Astrocyte (in vitro differentiated cells and primary cell): ENCODE measurements at regions not wholly inside any gene's neighbourhood (a gene's known extent, or its start where the extent isn't known, plus 50 kb on each side); places are given as distances from the start of the nearest gene placed in this dataset.

Experiments used
- DNase-seq: peaks from one replicate; pipeline ENCODE4 v3.0.0-alpha.2; 2010; ENCODE audit warnings: low read depth
- FAIRE-seq: peaks from 2 replicates; lab custom pipeline; 2011; peaks lifted over from hg19 to GRCh38; lab: Jason Lieb, UNC
- H2AFZ ChIP-seq: 2 replicates; pipeline ENCODE4 v1.6.0; 2012; ENCODE audit warnings: low read depth, low read length, inconsistent platforms
- H3K27ac ChIP-seq: 2 replicates; pipeline ENCODE4 v1.5.1; 2011; ENCODE audit warnings: low read depth, low read length, inconsistent platforms
- H3K27me3 ChIP-seq: 2 replicates; pipeline ENCODE4 v1.6.0; 2011; ENCODE audit warnings: low read length, inconsistent platforms; ENCODE audit not compliant: insufficient read depth
- H3K36me3 ChIP-seq: 2 replicates; pipeline ENCODE4 v1.5.1; 2011; ENCODE audit warnings: low read length, inconsistent platforms; ENCODE audit not compliant: insufficient read depth
- H3K4me1 ChIP-seq: 2 replicates; pipeline ENCODE4 v1.5.1; 2011; ENCODE audit warnings: low read length, inconsistent platforms; ENCODE audit not compliant: insufficient read depth
- H3K4me2 ChIP-seq: 2 replicates; pipeline ENCODE4 v1.6.0; 2012; ENCODE audit warnings: low read length, inconsistent platforms
- H3K4me3 ChIP-seq: 2 replicates; pipeline ENCODE4 v1.5.1; 2011; ENCODE audit warnings: low read depth, mild to moderate bottlenecking, low read length, inconsistent platforms; ENCODE audit not compliant: insufficient read depth
- H3K79me2 ChIP-seq: 2 replicates; pipeline ENCODE4 v1.6.0; 2012; ENCODE audit warnings: mild to moderate bottlenecking, low read length, inconsistent platforms; ENCODE audit not compliant: insufficient read depth
- H3K9ac ChIP-seq: 2 replicates; pipeline ENCODE4 v1.6.0; 2012; ENCODE audit warnings: mild to moderate bottlenecking, low read length, inconsistent platforms
- H3K9me3 ChIP-seq: 2 replicates; pipeline ENCODE4 v1.5.1; 2012; ENCODE audit warnings: low read depth, mild to moderate bottlenecking, low read length, inconsistent platforms; ENCODE audit not compliant: insufficient read depth
- H4K20me1 ChIP-seq: 2 replicates; pipeline ENCODE4 v1.6.0; 2012; ENCODE audit warnings: low read length, inconsistent platforms; ENCODE audit not compliant: insufficient read depth
- H3K27ac Mint-ChIP-seq: one replicate; pipeline ENCODE4 v1.8.0; 2021; ENCODE audit warnings: mild to moderate bottlenecking, mixed read lengths; ENCODE audit not compliant: unreplicated experiment
- H3K27me3 Mint-ChIP-seq: one replicate; pipeline ENCODE4 v1.8.0; 2021; ENCODE audit warnings: low read depth, mixed read lengths; ENCODE audit not compliant: unreplicated experiment
- H3K36me3 Mint-ChIP-seq: one replicate; pipeline ENCODE4 v1.8.0; 2021; ENCODE audit warnings: low read depth, mixed read lengths; ENCODE audit not compliant: unreplicated experiment
- H3K4me1 Mint-ChIP-seq: one replicate; pipeline ENCODE4 v1.8.0; 2021; ENCODE audit warnings: low read depth, mixed read lengths; ENCODE audit not compliant: unreplicated experiment
- H3K4me3 Mint-ChIP-seq: one replicate; pipeline ENCODE4 v1.8.0; 2021; ENCODE audit warnings: mild to moderate bottlenecking, moderate library complexity, mixed read lengths; ENCODE audit not compliant: unreplicated experiment
- H3K9me3 Mint-ChIP-seq: one replicate; pipeline ENCODE4 v1.8.0; 2021; ENCODE audit warnings: mild to moderate bottlenecking, mixed read lengths; ENCODE audit not compliant: unreplicated experiment
- EZH2 ChIP-seq: IDR thresholded peaks from 2 replicates; pipeline ENCODE4 v1.6.1; 2012; ENCODE audit warnings: mild to moderate bottlenecking, low read length, inconsistent platforms; ENCODE audit not compliant: insufficient read depth
- TF ChIP-seq, protein P1 (sequence below): IDR thresholded peaks from 2 replicates; pipeline ENCODE4 v1.5.1; 2011; ENCODE audit warnings: low read depth, mild to moderate bottlenecking, inconsistent platforms, low read length, moderate library complexity; ENCODE audit not compliant: insufficient read depth

DNA sequence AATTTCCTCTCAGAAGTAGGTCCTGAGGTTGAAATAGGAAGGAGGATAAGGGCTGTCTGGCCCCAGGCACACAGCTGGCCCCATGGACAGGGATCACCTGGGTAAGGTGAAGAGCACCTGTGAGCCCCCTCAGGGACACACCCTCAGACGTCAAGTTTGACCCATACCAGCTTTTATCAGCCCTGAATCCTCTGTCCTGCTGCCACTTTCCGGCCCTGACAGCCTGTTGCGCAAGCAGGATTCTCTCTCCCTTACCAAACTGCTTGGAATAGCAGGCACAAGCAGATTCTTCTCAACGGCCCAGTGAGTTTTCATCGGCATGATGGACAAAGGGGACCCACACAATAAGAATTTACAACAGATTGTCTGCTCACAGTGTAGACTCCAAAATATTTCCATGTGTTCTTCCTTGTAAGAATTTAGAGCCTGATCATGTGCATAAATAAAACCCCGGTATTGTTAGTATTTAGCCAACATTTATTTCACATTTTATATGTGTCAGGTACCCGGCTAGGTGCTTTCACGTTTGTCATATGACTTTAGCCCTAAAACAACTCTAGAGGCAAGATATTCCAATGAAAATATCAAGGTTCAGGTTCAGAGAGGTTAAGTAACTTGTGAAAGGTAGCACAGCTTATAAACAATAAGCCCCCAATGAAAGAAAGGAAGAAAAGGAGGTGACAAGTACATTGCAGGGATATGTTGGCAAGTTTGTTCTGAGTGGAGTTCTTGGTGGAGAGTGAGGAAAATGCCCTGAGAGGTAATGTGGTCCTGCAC is 107.2 kb upstream of the KIT start:
- FAIRE-seq: no peak
- Histone ChIP-seq H3K36me3 (no peaks in the 10 kb centered on the region), H3K27me3 (no peaks in the 10 kb centered on the region), H3K9me3 (no peaks in the 10 kb centered on the region), H3K4me3 (no peak overlapping the region), H3K9ac (no peak overlapping the region), H2AFZ (no peak overlapping the region), H3K4me2 (no peak overlapping the region), H3K4me1 (peaks cover 7% of the 10 kb centered on the region), H3K79me2 (no peaks in the 10 kb centered on the region), H4K20me1 (no peaks in the 10 kb centered on the region), H3K27ac (no peak overlapping the region)
- no peak for TF ChIP-seq EZH2
- TF ChIP-seq, protein P1, sequence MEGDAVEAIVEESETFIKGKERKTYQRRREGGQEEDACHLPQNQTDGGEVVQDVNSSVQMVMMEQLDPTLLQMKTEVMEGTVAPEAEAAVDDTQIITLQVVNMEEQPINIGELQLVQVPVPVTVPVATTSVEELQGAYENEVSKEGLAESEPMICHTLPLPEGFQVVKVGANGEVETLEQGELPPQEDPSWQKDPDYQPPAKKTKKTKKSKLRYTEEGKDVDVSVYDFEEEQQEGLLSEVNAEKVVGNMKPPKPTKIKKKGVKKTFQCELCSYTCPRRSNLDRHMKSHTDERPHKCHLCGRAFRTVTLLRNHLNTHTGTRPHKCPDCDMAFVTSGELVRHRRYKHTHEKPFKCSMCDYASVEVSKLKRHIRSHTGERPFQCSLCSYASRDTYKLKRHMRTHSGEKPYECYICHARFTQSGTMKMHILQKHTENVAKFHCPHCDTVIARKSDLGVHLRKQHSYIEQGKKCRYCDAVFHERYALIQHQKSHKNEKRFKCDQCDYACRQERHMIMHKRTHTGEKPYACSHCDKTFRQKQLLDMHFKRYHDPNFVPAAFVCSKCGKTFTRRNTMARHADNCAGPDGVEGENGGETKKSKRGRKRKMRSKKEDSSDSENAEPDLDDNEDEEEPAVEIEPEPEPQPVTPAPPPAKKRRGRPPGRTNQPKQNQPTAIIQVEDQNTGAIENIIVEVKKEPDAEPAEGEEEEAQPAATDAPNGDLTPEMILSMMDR: no peak
- Mint-ChIP-seq H3K36me3 (no peaks in the 10 kb centered on the region), H3K4me3 (no peak overlapping the region), H3K4me1 (peaks cover 12% of the 10 kb centered on the region), H3K27me3 (peaks cover 13% of the 10 kb centered on the region), H3K9me3 (peaks cover 1% of the 10 kb centered on the region), H3K27ac (no peak overlapping the region)
- no peak for DNase-seq

DNA sequence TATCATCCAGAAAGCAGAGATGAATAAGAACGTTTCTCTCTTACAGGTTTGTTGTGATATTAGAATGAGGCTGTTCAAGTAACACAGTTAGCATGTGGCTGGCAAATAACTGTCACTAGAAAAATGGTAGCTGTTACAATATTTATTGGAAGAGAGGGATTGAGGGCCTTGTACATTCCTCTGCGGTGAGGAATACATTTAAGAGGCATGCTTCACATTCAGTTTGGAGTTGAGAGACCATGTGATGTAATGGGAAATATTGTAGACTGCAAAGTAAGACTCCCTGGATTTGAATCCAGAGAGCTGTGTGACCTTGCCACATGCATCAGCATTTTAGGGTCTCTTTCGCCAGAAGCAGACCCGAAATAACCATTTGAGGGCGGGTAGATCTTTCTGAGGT is 104.8 kb upstream of the KIT start:
- FAIRE-seq (peak; percentile 95), DNase-seq (peak; percentile 44)
- peaks cover 6% of the 10 kb centered on the region for H3K9me3 Mint-ChIP-seq
- H4K20me1 ChIP-seq: no peaks in the 10 kb centered on the region
- peak overlapping the region; percentile 87 for H3K27ac Mint-ChIP-seq
- peaks cover 15% of the 10 kb centered on the region for H3K27me3 Mint-ChIP-seq
- no peak overlapping the region for H3K9ac ChIP-seq
- H2AFZ ChIP-seq: no peak overlapping the region
- H3K4me2 ChIP-seq: no peak overlapping the region
- no peaks in the 10 kb centered on the region for H3K36me3 Mint-ChIP-seq
- H3K4me1 ChIP-seq: peaks cover 4% of the 10 kb centered on the region
- peaks cover 8% of the 10 kb centered on the region for H3K4me1 Mint-ChIP-seq
- no peaks in the 10 kb centered on the region for H3K36me3 ChIP-seq
- TF ChIP-seq EZH2: no peak
- TF ChIP-seq, protein P1: no peak
- no peak overlapping the region for H3K4me3 ChIP-seq
- no peak overlapping the region for H3K4me3 Mint-ChIP-seq
- H3K27me3 ChIP-seq: no peaks in the 10 kb centered on the region
- no peaks in the 10 kb centered on the region for H3K79me2 ChIP-seq
- no peak overlapping the region for H3K27ac ChIP-seq
- no peaks in the 10 kb centered on the region for H3K9me3 ChIP-seq

DNA sequence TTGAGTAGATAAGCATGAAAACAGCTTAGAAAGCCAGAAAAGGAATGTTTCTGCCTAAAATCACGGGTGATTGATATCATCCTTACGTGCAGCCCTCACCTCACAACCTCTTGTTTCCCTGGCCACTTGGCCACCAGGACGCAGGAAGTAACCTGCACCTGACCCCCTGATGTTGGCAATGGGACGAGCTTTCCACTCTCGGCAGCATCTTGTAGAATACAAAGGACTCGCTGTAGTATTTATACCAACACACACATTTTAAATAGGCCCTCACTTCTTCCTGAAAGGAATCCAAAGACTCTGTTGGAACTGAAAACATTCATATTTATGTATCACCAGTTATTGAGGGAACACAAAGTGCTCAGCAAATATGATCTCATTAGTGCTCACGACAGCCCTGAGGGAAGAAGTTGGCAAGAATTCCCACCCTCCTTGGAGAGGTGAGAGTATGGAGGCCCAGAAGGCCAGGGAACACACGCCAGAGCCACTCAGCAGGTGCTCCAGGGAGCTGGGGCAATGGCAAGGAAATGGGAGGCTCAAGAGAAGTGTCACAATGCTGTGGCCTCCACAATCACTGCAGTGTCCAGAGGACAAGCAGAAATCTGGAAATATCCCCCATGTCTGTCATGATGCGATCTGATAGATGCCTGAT is 103.3 kb upstream of the KIT start:
- Histone ChIP-seq H3K9ac (no peak overlapping the region), H3K27ac (no peak overlapping the region), H2AFZ (no peak overlapping the region), H3K36me3 (no peaks in the 10 kb centered on the region), H3K27me3 (no peaks in the 10 kb centered on the region), H4K20me1 (no peaks in the 10 kb centered on the region), H3K79me2 (no peaks in the 10 kb centered on the region), H3K4me3 (no peak overlapping the region), H3K9me3 (no peaks in the 10 kb centered on the region), H3K4me1 (peaks cover 4% of the 10 kb centered on the region), H3K4me2 (no peak overlapping the region)
- Mint-ChIP-seq H3K36me3 (no peaks in the 10 kb centered on the region), H3K9me3 (peaks cover 6% of the 10 kb centered on the region), H3K27me3 (peaks cover 6% of the 10 kb centered on the region), H3K4me3 (no peak overlapping the region), H3K27ac (no peak overlapping the region), H3K4me1 (peaks cover 8% of the 10 kb centered on the region)
- no peak for DNase-seq
- TF ChIP-seq, protein P1: no peak
- no peak for TF ChIP-seq EZH2
- FAIRE-seq: no peak
